ENCODE measurements at regions not wholly inside any gene's neighbourhood (a gene's known extent, or its start where the extent isn't known, plus 50 kb on each side); places are given as distances from the start of the nearest gene placed in this dataset.

DNA sequence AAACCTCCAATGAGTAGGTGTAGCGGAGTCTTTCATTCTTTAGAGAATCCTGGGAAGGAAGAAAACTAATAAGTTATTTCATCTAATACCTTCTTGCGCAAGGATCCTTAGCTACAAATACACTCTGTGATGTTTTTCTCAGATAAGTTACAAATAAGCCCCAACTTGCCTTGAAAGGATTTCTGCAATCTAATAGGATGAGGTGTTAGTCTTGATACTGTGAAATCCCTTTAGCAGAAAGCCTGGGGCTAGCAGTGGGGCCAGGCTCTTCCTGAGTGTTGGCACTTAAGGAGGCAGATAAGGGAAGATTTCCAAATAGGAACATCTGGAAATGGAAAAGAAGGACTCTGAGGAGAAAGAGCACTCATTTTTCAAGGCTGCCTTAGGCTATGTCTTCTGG is 168.0 kb upstream of the DAB1 start:
- Histone ChIP-seq H4K20me1 (ENCODE audit: control insufficient read depth, insufficient read depth, low read length, poor library complexity, severe bottlenecking) (no peaks in the 10 kb centered on the region), H3K27ac (ENCODE audit: low read length in 2 of 2) (no peak overlapping the region), H3K4me1 (ENCODE audit: control insufficient read depth in 2 of 2, insufficient read depth in 2 of 2, low read length in 2 of 2) (no peaks in the 10 kb centered on the region), H3K27me3 (replicated peaks in 1 of 4; ENCODE audit: control extremely low read depth in 1 of 4, control insufficient read depth in 3 of 4, insufficient read depth in 4 of 4, low read length in 3 of 4) (no peaks in the 10 kb centered on the region), H3K4me3 (ENCODE audit: control extremely low read depth in 1 of 5, extremely low read depth in 1 of 5, insufficient read depth in 1 of 5, low read depth in 2 of 5, low read length in 4 of 5) (no peak overlapping the region), H3K79me2 (ENCODE audit: control insufficient read depth, insufficient read depth, low read length) (no peaks in the 10 kb centered on the region), H3K9me3 (ENCODE audit: control extremely low read depth in 1 of 3, control insufficient read depth in 2 of 3, insufficient read depth in 1 of 3, low read length in 2 of 3) (no peaks in the 10 kb centered on the region), H3K4me2 (replicated peaks; ENCODE audit: low read depth, low read length, poor library complexity, severe bottlenecking) (no peak overlapping the region), H2AFZ (ENCODE audit: insufficient read depth, low read depth, low read length, poor library complexity, severe bottlenecking) (no peak overlapping the region), H3K9ac (ENCODE audit: low read length) (no peak overlapping the region), H3K36me3 (replicated peaks in 1 of 2; ENCODE audit: control extremely low read depth in 1 of 2, control insufficient read depth in 1 of 2, extremely low read depth in 1 of 2, insufficient read depth in 2 of 2, low read length in 1 of 2) (no peaks in the 10 kb centered on the region)
- WGBS (ENCODE audit: insufficient coverage) = no CpG with 5 or more reads among the region's 2 CpGs
- no peak overlapping the region for H3K27ac Mint-ChIP-seq
- no peak for DNase-seq
- intact Hi-C loops (cut with micrococcal nuclease) = no loop called here
- H3K4me3 Mint-ChIP-seq = no peak overlapping the region
- H3K9me3 Mint-ChIP-seq (ENCODE audit: insufficient read depth) = no peaks in the 10 kb centered on the region
- CTCF ChIA-PET = no interaction called here
- TF ChIP-seq, protein P1, sequence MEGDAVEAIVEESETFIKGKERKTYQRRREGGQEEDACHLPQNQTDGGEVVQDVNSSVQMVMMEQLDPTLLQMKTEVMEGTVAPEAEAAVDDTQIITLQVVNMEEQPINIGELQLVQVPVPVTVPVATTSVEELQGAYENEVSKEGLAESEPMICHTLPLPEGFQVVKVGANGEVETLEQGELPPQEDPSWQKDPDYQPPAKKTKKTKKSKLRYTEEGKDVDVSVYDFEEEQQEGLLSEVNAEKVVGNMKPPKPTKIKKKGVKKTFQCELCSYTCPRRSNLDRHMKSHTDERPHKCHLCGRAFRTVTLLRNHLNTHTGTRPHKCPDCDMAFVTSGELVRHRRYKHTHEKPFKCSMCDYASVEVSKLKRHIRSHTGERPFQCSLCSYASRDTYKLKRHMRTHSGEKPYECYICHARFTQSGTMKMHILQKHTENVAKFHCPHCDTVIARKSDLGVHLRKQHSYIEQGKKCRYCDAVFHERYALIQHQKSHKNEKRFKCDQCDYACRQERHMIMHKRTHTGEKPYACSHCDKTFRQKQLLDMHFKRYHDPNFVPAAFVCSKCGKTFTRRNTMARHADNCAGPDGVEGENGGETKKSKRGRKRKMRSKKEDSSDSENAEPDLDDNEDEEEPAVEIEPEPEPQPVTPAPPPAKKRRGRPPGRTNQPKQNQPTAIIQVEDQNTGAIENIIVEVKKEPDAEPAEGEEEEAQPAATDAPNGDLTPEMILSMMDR (IDR thresholded peaks at IDR 0.05) = no peak
- TF ChIP-seq EZH2 (IDR thresholded peaks at IDR 0.05; ENCODE audit: borderline replicate concordance, insufficient read depth, low read depth, low read length, poor library complexity, severe bottlenecking) = no peak
- no peak for ATAC-seq (ENCODE audit: low read depth)
- POLR2A ChIA-PET = no interaction called here
- H3K4me1 Mint-ChIP-seq = no peaks in the 10 kb centered on the region
- no peaks in the 10 kb centered on the region for H3K27me3 Mint-ChIP-seq

DNA sequence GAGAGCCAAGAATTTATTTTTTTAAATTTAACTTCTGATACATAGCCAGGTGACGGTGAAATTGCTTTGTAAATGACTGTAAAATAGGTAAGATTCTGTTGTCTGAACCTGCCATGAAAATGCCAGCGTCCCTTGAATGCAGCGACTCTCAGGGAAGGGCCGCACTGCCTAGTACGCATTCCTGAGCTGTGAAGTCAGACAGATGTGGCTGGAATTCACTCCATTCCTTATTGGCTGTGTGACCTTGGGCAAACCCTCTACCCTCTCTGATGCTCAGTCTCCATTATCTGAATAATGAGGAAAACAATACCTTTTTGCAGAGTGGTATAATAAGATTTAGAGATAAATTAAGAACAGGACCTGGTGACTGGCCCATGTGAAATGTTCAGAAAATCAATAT is 167.1 kb upstream of the DAB1 start:
- Histone ChIP-seq H3K9me3 (ENCODE audit: control extremely low read depth in 1 of 3, control insufficient read depth in 2 of 3, insufficient read depth in 1 of 3, low read length in 2 of 3) (no peaks in the 10 kb centered on the region), H3K27ac (ENCODE audit: low read length in 2 of 2) (no peak overlapping the region), H4K20me1 (ENCODE audit: control insufficient read depth, insufficient read depth, low read length, poor library complexity, severe bottlenecking) (no peaks in the 10 kb centered on the region), H3K4me3 (ENCODE audit: control extremely low read depth in 1 of 5, extremely low read depth in 1 of 5, insufficient read depth in 1 of 5, low read depth in 2 of 5, low read length in 4 of 5) (no peak overlapping the region), H3K4me2 (replicated peaks; ENCODE audit: low read depth, low read length, poor library complexity, severe bottlenecking) (no peak overlapping the region), H3K27me3 (replicated peaks in 1 of 4; ENCODE audit: control extremely low read depth in 1 of 4, control insufficient read depth in 3 of 4, insufficient read depth in 4 of 4, low read length in 3 of 4) (no peaks in the 10 kb centered on the region), H2AFZ (ENCODE audit: insufficient read depth, low read depth, low read length, poor library complexity, severe bottlenecking) (no peak overlapping the region), H3K36me3 (replicated peaks in 1 of 2; ENCODE audit: control extremely low read depth in 1 of 2, control insufficient read depth in 1 of 2, extremely low read depth in 1 of 2, insufficient read depth in 2 of 2, low read length in 1 of 2) (no peaks in the 10 kb centered on the region), H3K79me2 (ENCODE audit: control insufficient read depth, insufficient read depth, low read length) (no peaks in the 10 kb centered on the region), H3K4me1 (ENCODE audit: control insufficient read depth in 2 of 2, insufficient read depth in 2 of 2, low read length in 2 of 2) (no peaks in the 10 kb centered on the region), H3K9ac (ENCODE audit: low read length) (no peak overlapping the region)
- H3K27ac Mint-ChIP-seq = no peak overlapping the region
- ChIA-PET POLR2A (no interaction called here), CTCF (no interaction called here)
- no peaks in the 10 kb centered on the region for H3K27me3 Mint-ChIP-seq
- H3K4me3 Mint-ChIP-seq = no peak overlapping the region
- WGBS (ENCODE audit: insufficient coverage) = 86% methylated on average over 3 of the region's 5 CpGs
- TF ChIP-seq EZH2 (IDR thresholded peaks at IDR 0.05; ENCODE audit: borderline replicate concordance, insufficient read depth, low read depth, low read length, poor library complexity, severe bottlenecking) = no peak
- TF ChIP-seq, protein P1 (IDR thresholded peaks at IDR 0.05) = no peak
- no peaks in the 10 kb centered on the region for H3K9me3 Mint-ChIP-seq (ENCODE audit: insufficient read depth)
- DNase-seq (no peak), ATAC-seq (ENCODE audit: low read depth) (no peak)
- H3K4me1 Mint-ChIP-seq = no peaks in the 10 kb centered on the region
- intact Hi-C loops (cut with micrococcal nuclease) = no loop called here
